Superior temporal gyrus (tissue), 1 donor: ENCODE measurements at regions not wholly inside any gene's neighbourhood (a gene's known extent, or its start where the extent isn't known, plus 50 kb on each side); places are given as distances from the start of the nearest gene placed in this dataset.

Source experiments
- DNase-seq: peaks from one replicate; pipeline ENCODE4 v3.0.0-alpha.2; 2016; ENCODE audit errors: extremely low spot score

DNA sequence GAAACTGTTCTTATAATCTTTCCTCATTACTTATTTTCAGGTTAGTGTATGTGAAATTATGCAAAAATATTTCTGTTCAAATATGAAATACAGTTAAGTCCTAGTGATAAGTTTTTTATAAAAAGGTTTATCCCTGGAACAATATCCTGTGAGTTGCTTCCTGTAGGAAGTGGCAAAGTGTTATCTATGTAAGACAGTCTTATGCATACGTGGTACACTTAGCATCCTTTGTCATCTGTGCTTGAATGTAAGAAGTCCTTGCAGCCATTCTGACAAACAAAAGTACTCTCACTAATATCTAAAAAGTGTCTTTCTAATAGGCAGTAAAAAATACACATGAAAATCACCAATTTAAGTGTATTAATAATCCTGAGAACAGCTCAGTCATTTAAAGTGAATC, 372.5 kb upstream of the BCHE start:
- DNase-seq = no peak

GRCh38 chr3:166205158-166205557, 367.9 kb upstream of the BCHE start:
- no peak for DNase-seq

- no peak for DNase-seq
These were observed 364.3 kb upstream of the BCHE start for GRCh38 chr3:166201476-166201875.

- DNase-seq = no peak
These were observed 362.3 kb upstream of the BCHE start for GRCh38 chr3:166199491-166199890.

DNA sequence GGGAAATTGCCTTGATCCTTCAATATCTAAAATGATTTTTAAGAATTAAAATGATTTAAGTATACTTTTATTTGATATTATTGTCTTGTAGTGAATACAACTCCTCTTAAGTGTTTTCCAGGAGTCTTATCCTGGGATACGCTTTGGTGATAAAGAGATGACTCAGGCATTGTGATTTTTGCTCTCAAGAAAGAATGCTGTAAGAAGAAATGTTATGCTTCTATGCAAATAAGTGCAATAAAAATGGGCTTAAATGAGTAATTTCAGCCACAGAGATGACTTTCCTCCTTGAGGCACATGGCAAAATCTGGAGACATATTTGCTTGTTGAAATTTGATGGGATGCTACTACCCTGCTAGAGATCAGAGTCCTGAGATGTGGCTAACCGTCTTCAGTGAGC, 358.6 kb upstream of the BCHE start:
- no peak for DNase-seq

- no peak for DNase-seq
These were observed 354.2 kb upstream of the BCHE start for GRCh38 chr3:166191411-166191810.

DNA sequence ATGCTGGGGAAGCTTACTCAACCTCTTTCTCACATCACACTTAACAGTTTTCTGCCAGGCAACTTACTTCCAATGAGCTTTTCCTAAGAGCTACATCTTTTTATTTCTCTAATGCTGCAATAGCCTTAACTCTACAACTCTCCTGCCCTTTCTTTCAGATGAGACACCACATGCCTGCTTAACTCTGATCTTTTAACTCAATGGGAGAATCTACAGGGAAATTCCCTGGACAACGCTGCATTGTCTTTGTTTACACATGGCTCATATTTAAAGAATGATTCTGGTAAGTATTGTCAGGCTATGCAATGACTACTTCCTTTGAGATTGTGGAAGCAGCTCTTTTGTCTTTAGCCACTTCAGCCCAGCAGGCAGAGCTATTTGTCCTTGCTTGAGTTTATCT, 353.1 kb upstream of the BCHE start:
- no peak for DNase-seq

DNA sequence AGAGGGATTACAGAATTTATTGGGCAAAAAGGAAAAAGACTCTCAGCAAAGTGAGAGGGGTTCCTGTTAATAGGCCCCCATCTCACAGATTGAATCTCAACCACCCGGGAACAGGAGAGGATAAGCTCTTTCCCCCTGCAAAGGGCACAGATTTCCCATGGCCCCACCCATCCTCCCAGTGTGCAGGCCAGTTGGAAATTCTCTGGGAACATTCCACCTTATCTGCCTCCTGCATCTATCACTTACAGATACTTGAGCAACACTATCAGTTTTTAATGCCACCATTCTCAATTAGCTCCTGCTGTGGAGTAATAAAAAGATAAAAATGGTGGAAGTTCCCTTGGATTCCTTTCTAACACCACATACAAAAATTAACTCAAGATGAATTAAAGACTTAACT, 350.0 kb upstream of the BCHE start:
- no peak for DNase-seq

GRCh38 chr3:166186003-166186402, 348.8 kb upstream of the BCHE start:
- DNase-seq = no peak

DNA sequence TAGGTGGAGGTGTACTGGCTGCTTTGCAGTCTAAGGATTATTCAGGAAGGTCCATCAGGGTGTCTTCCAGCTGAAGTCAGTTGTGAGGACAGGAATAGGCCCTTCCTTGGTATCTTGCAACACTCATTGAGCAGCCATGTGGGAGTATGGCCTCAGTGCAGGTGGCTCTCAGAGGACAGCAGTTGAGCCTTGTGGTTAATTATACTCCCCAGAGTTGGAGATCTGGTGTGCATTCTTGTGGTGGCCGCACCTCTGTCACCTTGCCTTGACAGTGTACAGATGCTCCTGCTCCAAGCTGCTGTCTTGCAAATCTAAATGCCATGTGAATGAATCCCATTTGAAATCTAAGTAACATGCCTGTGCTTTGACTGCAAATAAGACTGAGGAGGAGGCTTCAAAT, 339.9 kb upstream of the BCHE start:
- no peak for DNase-seq

DNA sequence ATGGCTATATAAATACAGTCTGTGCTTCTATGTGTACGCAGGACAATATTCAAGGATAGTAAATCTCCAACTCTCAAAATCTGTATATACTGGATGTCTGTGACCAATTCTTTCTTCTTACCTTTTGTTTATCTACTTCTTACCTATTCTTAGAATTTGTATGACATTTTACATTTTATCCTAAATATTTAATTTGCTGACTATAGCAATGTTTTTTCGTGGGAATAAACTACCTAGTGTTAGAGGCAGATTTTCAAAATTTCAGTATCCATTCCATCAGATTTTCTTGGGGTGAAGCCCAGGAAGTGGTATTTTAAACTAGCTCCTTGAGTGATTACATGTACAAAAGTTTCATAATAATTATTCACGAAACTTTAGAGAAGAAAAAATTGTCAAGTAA, 334.5 kb upstream of the BCHE start:
- no peak for DNase-seq

- DNase-seq = no peak
These were observed 332.5 kb upstream of the BCHE start for GRCh38 chr3:166169681-166170080.

GRCh38 chr3:166127969-166128368, 290.7 kb upstream of the BCHE start:
- no peak for DNase-seq

DNA sequence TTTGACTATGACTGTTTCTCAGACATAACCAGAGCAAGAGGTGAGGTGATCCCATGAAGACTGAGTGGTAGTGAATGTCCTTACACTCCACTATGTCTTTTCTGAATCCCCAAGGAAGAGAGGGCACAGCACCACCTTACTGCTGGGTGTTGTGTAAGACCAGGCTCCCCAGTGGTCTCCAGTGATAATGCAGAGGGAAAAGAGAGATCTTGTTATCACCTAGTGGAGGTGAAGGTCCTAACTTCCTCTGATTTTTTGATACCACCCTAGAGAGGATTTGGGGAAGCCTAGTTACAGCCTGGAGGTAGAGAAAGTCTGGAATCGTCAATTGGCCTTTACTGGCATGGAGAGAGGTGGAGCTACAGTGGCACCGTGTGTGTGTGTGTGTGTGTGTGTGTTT, 288.0 kb upstream of the BCHE start:
- no peak for DNase-seq

DNA sequence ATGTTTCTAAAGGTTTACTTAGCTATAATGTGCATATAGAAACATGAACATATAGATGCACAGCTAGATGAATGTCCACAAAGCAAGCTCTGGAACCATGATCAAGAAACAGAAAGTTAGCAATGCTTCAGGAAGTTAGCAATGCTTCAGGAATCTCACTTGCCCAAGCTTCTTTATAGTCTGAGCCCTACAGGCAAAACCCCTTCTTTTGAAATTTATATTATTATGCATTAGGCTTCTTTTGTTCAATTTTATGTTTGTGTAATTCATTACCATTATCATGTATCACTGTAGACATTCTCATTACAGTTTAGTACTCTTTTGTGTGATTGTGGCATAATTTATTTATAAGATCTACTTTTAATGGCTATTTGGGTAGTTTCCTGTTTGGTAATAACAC, 286.4 kb upstream of the BCHE start:
- DNase-seq = no peak

DNA sequence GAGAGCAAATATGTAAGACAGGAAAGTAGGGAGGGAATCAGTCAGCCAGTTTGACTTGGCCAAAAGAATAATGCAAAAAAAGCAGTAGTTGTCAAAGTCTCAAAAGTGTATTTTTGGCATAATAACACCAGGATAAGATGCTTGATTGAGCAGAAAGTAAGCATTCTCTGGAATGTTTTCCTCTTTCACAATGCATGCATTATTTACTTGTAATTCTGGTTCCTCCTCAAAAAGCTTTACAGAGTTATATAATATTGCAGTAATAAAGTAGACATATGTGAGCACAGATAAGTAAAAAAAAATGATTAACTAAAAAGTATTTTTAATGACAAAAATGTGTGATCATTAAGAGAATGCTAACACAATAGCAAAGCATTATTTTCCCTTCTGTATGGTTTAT, 285.9 kb upstream of the BCHE start:
- DNase-seq = no peak

GRCh38 chr3:166118049-166118448, 280.8 kb upstream of the BCHE start:
- no peak for DNase-seq

GRCh38 chr3:166114448-166114847, 277.2 kb upstream of the BCHE start:
- DNase-seq = no peak

GRCh38 chr3:166111562-166111961, 274.3 kb upstream of the BCHE start:
- no peak for DNase-seq

- no peak for DNase-seq
These were observed 272.9 kb upstream of the BCHE start for GRCh38 chr3:166110102-166110501.

GRCh38 chr3:166104938-166105337, 267.7 kb upstream of the BCHE start:
- no peak for DNase-seq

GRCh38 chr3:166100730-166101129, 263.5 kb upstream of the BCHE start:
- no peak for DNase-seq

- DNase-seq = no peak
These were observed 252.4 kb upstream of the BCHE start for GRCh38 chr3:166089575-166089974.

GRCh38 chr3:166085164-166085856, 248.1 kb upstream of the BCHE start:
- DNase-seq = no peak
